ENCODE measurements at regions not wholly inside any gene's neighbourhood (a gene's known extent, or its start where the extent isn't known, plus 50 kb on each side); places are given as distances from the start of the nearest gene placed in this dataset.

- Histone ChIP-seq H3K9me3 (ENCODE audit: low read depth) (no peaks in the 10 kb centered on the region), H3K36me3 (replicated peaks; ENCODE audit: insufficient read depth, low read depth) (no peaks in the 10 kb centered on the region), H2AFZ (no peak overlapping the region), H3K79me2 (no peaks in the 10 kb centered on the region), H3K4me1 (ENCODE audit: insufficient read depth) (no peaks in the 10 kb centered on the region), H3K27ac (no peak overlapping the region), H3K9me2 (replicated peaks; ENCODE audit: insufficient read depth) (no peaks in the 10 kb centered on the region), H3K4me3 (no peak overlapping the region), H3K4me2 (no peak overlapping the region), H4K20me1 (ENCODE audit: insufficient read depth, poor library complexity, severe bottlenecking) (no peaks in the 10 kb centered on the region), H3K27me3 (no peaks in the 10 kb centered on the region)
- DNase-seq (ENCODE audit: low spot score), result no peak
- WGBS (ENCODE audit: low lambda C conversion rate, missing lambda C conversion rate), result 82% methylated on average over 4 of the region's 4 CpGs
- TF ChIP-seq EZH2phosphoT487 (IDR thresholded peaks at IDR 0.05; ENCODE audit: low read depth, severe bottlenecking, unreplicated experiment) (no peak), EZH2 (IDR thresholded peaks at IDR 0.05; ENCODE audit: borderline replicate concordance) (no peak), CTCF (IDR thresholded peaks at IDR 0.05; ENCODE audit: poor library complexity) (no peak)
Measured at GRCh38 chr4:151858356-151858755, 97.5 kb upstream of the GATB start.

DNA sequence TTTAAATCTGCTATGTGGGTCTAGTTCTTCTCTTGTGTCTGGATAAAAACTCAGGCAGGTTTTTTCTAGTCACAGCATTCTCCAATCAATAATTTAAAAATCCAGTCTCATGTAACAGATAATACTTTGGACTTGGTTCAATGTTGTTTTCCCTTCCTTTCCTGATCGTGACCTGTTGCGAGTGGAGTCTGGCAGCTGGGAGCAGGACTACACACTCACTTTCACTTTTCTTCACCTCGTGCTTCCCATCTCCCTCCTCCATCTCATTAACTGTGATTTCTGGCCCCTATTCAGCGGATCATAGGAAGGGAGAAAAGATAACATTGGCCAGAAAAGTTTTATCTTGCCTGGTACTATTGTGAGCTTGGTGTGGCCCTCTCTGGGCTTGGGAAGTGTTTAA is 96.6 kb upstream of the GATB start:
- H3K9me3 ChIP-seq (ENCODE audit: low read depth), result no peaks in the 10 kb centered on the region
- H3K4me2 ChIP-seq, result no peak overlapping the region
- no peak overlapping the region for H3K4me3 ChIP-seq
- H3K27ac ChIP-seq, result no peak overlapping the region
- 57% methylated on average over 4 of the region's 4 CpGs for WGBS (ENCODE audit: low lambda C conversion rate, missing lambda C conversion rate)
- H3K36me3 ChIP-seq (replicated peaks; ENCODE audit: insufficient read depth, low read depth), result no peaks in the 10 kb centered on the region
- no peaks in the 10 kb centered on the region for H3K27me3 ChIP-seq
- no peak for DNase-seq (ENCODE audit: low spot score)
- TF ChIP-seq EZH2 (IDR thresholded peaks at IDR 0.05; ENCODE audit: borderline replicate concordance), result no peak
- H3K4me1 ChIP-seq (ENCODE audit: insufficient read depth), result no peaks in the 10 kb centered on the region
- H3K79me2 ChIP-seq, result no peaks in the 10 kb centered on the region
- no peaks in the 10 kb centered on the region for H4K20me1 ChIP-seq (ENCODE audit: insufficient read depth, poor library complexity, severe bottlenecking)
- H2AFZ ChIP-seq, result no peak overlapping the region
- no peaks in the 10 kb centered on the region for H3K9me2 ChIP-seq (replicated peaks; ENCODE audit: insufficient read depth)

- no peaks in the 10 kb centered on the region for H3K4me1 ChIP-seq (ENCODE audit: insufficient read depth)
- no peak overlapping the region for H3K4me2 ChIP-seq
- H3K27ac ChIP-seq, result no peak overlapping the region
- no peaks in the 10 kb centered on the region for H3K9me2 ChIP-seq (replicated peaks; ENCODE audit: insufficient read depth)
- no peak overlapping the region for H3K4me3 ChIP-seq
- no peaks in the 10 kb centered on the region for H3K27me3 ChIP-seq
- no peak for DNase-seq (ENCODE audit: low spot score)
- TF ChIP-seq EZH2phosphoT487 (IDR thresholded peaks at IDR 0.05; ENCODE audit: low read depth, severe bottlenecking, unreplicated experiment), result no peak
- no peak for TF ChIP-seq CTCF (IDR thresholded peaks at IDR 0.05; ENCODE audit: poor library complexity)
- no peak for TF ChIP-seq EZH2 (IDR thresholded peaks at IDR 0.05; ENCODE audit: borderline replicate concordance)
- no peaks in the 10 kb centered on the region for H3K9me3 ChIP-seq (ENCODE audit: low read depth)
- H2AFZ ChIP-seq, result no peak overlapping the region
- WGBS (ENCODE audit: low lambda C conversion rate, missing lambda C conversion rate), result 93% methylated on average over 1 of the region's 1 CpG
- H3K36me3 ChIP-seq (replicated peaks; ENCODE audit: insufficient read depth, low read depth), result no peaks in the 10 kb centered on the region
- H3K79me2 ChIP-seq, result no peaks in the 10 kb centered on the region
- H4K20me1 ChIP-seq (ENCODE audit: insufficient read depth, poor library complexity, severe bottlenecking), result no peaks in the 10 kb centered on the region
Measured at GRCh38 chr4:151855747-151856146, 94.9 kb upstream of the GATB start.

DNA sequence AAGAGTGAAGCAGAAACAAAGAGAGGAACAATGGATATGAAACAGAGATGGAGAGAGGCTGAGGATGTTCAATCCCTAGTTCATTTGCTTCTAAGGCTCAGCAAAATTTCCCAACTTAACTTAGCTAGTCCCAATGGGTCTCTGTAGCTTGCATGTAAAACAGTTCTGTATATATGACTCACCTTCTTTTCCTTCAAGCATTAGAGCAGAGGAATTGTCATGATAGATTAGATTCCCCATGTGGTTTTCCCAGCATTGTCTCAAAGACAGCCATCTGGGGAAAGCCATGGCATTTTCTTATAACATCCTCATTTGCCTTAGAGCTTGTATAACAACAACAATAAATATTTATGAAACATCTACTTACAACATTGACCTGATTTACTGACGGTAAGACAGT is 93.9 kb upstream of the GATB start:
- 87% methylated on average over 1 of the region's 1 CpG for WGBS (ENCODE audit: low lambda C conversion rate, missing lambda C conversion rate)
- Histone ChIP-seq H2AFZ (no peak overlapping the region), H3K4me2 (no peak overlapping the region), H3K9me3 (ENCODE audit: low read depth) (no peaks in the 10 kb centered on the region), H3K36me3 (replicated peaks; ENCODE audit: insufficient read depth, low read depth) (no peaks in the 10 kb centered on the region), H3K4me3 (no peak overlapping the region), H3K9me2 (replicated peaks; ENCODE audit: insufficient read depth) (no peaks in the 10 kb centered on the region), H4K20me1 (ENCODE audit: insufficient read depth, poor library complexity, severe bottlenecking) (no peaks in the 10 kb centered on the region), H3K4me1 (ENCODE audit: insufficient read depth) (no peaks in the 10 kb centered on the region), H3K27me3 (no peaks in the 10 kb centered on the region), H3K79me2 (no peaks in the 10 kb centered on the region), H3K27ac (no peak overlapping the region)
- TF ChIP-seq EZH2 (IDR thresholded peaks at IDR 0.05; ENCODE audit: borderline replicate concordance) (no peak), EZH2phosphoT487 (IDR thresholded peaks at IDR 0.05; ENCODE audit: low read depth, severe bottlenecking, unreplicated experiment) (no peak), CTCF (IDR thresholded peaks at IDR 0.05; ENCODE audit: poor library complexity) (no peak)
- no peak for DNase-seq (ENCODE audit: low spot score)

Data from hepatocyte (in vitro differentiated cells).